Activated naive CD4-positive, alpha-beta T cell treated with anti-CD3 and anti-CD28 coated beads, Interleukin-2, amount 10 ng/mL, durations not matched to agents 7 days and 5 days (primary cell): ENCODE measurements at regions not wholly inside any gene's neighbourhood (a gene's known extent, or its start where the extent isn't known, plus 50 kb on each side); places are given as distances from the start of the nearest gene placed in this dataset.
"Not testable (repeated sequence)": the region's sequence is repeated elsewhere in the genome, so short reads cannot be mapped to it uniquely, and the experiment has no call there.

Experiments used
- CTCF ChIA-PET: fragments of 350-600 bp; sonication (Branson Sonifier 250); formaldehyde crosslinking; loops from one replicate; lab custom pipeline; 2021; ENCODE audit warnings: antibody characterized with exemption; lab: Charles Lee
- DNase-seq: peaks from one replicate; pipeline ENCODE4 v3.0.0-alpha.2; 2020
- H3K27ac Mint-ChIP-seq: one replicate; pipeline ENCODE4 v1.8.0; 2021; ENCODE audit warnings: mild to moderate bottlenecking, moderate library complexity, mixed read lengths
- H3K27me3 Mint-ChIP-seq: one replicate; pipeline ENCODE4 v1.8.0; 2021; ENCODE audit warnings: mild to moderate bottlenecking, mixed read lengths
- H3K36me3 Mint-ChIP-seq: one replicate; pipeline ENCODE4 v1.8.0; 2021; ENCODE audit warnings: mixed read lengths
- H3K4me1 Mint-ChIP-seq: one replicate; pipeline ENCODE4 v1.8.0; 2021; ENCODE audit warnings: mixed read lengths
- H3K4me3 Mint-ChIP-seq: one replicate; pipeline ENCODE4 v1.8.0; 2021; ENCODE audit warnings: mild to moderate bottlenecking, moderate library complexity, mixed read lengths
- H3K9me3 Mint-ChIP-seq: one replicate; pipeline ENCODE4 v1.8.0; 2021; ENCODE audit warnings: mixed read lengths

- H3K4me3 Mint-ChIP-seq, H3K27me3 Mint-ChIP-seq, DNase-seq, H3K9me3 Mint-ChIP-seq, H3K27ac Mint-ChIP-seq, H3K36me3 Mint-ChIP-seq: not testable (repeated sequence)
- CTCF ChIA-PET = interaction anchor here (0.6 kb wide), 1 partner anchor 17 kb away, joined by 3 read pairs; no protein-coding TSS in a partner anchor
- H3K4me1 Mint-ChIP-seq = peaks cover 30% of the 10 kb centered on the region
These were observed 50.5 kb upstream of the MED13L start for GRCh38 chr12:116327992-116328391.

- Mint-ChIP-seq H3K4me1 (no peaks in the 10 kb centered on the region), H3K36me3 (no peaks in the 10 kb centered on the region), H3K9me3 (peaks cover 5% of the 10 kb centered on the region), H3K4me3 (no peak overlapping the region), H3K27ac (no peak overlapping the region), H3K27me3 (peaks cover 3% of the 10 kb centered on the region)
- CTCF ChIA-PET = no interaction called here
- DNase-seq = no peak
These were observed 54.4 kb upstream of the MED13L start for GRCh38 chr12:116331876-116332275.

- Mint-ChIP-seq H3K27ac (no peak overlapping the region), H3K4me3 (no peak overlapping the region), H3K9me3 (peaks cover 3% of the 10 kb centered on the region), H3K4me1 (no peaks in the 10 kb centered on the region), H3K27me3 (peaks cover 3% of the 10 kb centered on the region), H3K36me3 (no peaks in the 10 kb centered on the region)
- CTCF ChIA-PET = no interaction called here
- no peak for DNase-seq
These were observed 55.4 kb upstream of the MED13L start for GRCh38 chr12:116332705-116333380.

GRCh38 chr12:116333402-116333801, 55.9 kb upstream of the MED13L start:
- DNase-seq = no peak
- Mint-ChIP-seq H3K27me3 (peaks cover 3% of the 10 kb centered on the region), H3K4me3 (no peak overlapping the region), H3K4me1 (no peaks in the 10 kb centered on the region), H3K27ac (no peak overlapping the region), H3K36me3 (no peaks in the 10 kb centered on the region), H3K9me3 (peaks cover 2% of the 10 kb centered on the region)
- CTCF ChIA-PET = no interaction called here

GRCh38 chr12:116336542-116337065, 59.1 kb upstream of the MED13L start:
- H3K4me1 Mint-ChIP-seq = no peaks in the 10 kb centered on the region
- CTCF ChIA-PET = no interaction called here
- H3K27ac Mint-ChIP-seq = peak overlapping the region; percentile 55
- no peaks in the 10 kb centered on the region for H3K9me3 Mint-ChIP-seq
- no peak overlapping the region for H3K4me3 Mint-ChIP-seq
- H3K27me3 Mint-ChIP-seq = peaks cover 3% of the 10 kb centered on the region
- no peaks in the 10 kb centered on the region for H3K36me3 Mint-ChIP-seq
- no peak for DNase-seq

GRCh38 chr12:116337312-116337711, 59.8 kb upstream of the MED13L start:
- H3K36me3 Mint-ChIP-seq = no peaks in the 10 kb centered on the region
- no peak for DNase-seq
- H3K27me3 Mint-ChIP-seq = peaks cover 3% of the 10 kb centered on the region
- H3K27ac Mint-ChIP-seq = no peak overlapping the region
- no peak overlapping the region for H3K4me3 Mint-ChIP-seq
- H3K4me1 Mint-ChIP-seq = no peaks in the 10 kb centered on the region
- H3K9me3 Mint-ChIP-seq = peaks cover 4% of the 10 kb centered on the region
- CTCF ChIA-PET = no interaction called here

GRCh38 chr12:116338064-116338846, 60.8 kb upstream of the MED13L start:
- peaks cover 5% of the 10 kb centered on the region for H3K9me3 Mint-ChIP-seq
- H3K4me1 Mint-ChIP-seq = no peaks in the 10 kb centered on the region
- H3K27ac Mint-ChIP-seq = no peak overlapping the region
- peaks cover 3% of the 10 kb centered on the region for H3K27me3 Mint-ChIP-seq
- DNase-seq = no peak
- no peak overlapping the region for H3K4me3 Mint-ChIP-seq
- CTCF ChIA-PET = interaction anchor here (0.6 kb wide), 1 partner anchor 352 kb away, joined by 3 read pairs; no protein-coding TSS in a partner anchor
- H3K36me3 Mint-ChIP-seq = no peaks in the 10 kb centered on the region

- CTCF ChIA-PET = no interaction called here
- DNase-seq = no peak
- no peak overlapping the region for H3K4me3 Mint-ChIP-seq
- H3K27ac Mint-ChIP-seq = no peak overlapping the region
- peaks cover 9% of the 10 kb centered on the region for H3K9me3 Mint-ChIP-seq
- H3K36me3 Mint-ChIP-seq = no peaks in the 10 kb centered on the region
- no peaks in the 10 kb centered on the region for H3K4me1 Mint-ChIP-seq
- H3K27me3 Mint-ChIP-seq = peaks cover 3% of the 10 kb centered on the region
These were observed 61.6 kb upstream of the MED13L start for GRCh38 chr12:116339062-116339461.

- Mint-ChIP-seq H3K4me3 (no peak overlapping the region), H3K4me1 (no peaks in the 10 kb centered on the region), H3K27ac (no peak overlapping the region), H3K27me3 (peaks cover 3% of the 10 kb centered on the region), H3K9me3 (peaks cover 9% of the 10 kb centered on the region), H3K36me3 (no peaks in the 10 kb centered on the region)
- CTCF ChIA-PET = no interaction called here
- no peak for DNase-seq
These were observed 62.4 kb upstream of the MED13L start for GRCh38 chr12:116339800-116340371.

- CTCF ChIA-PET = no interaction called here
- H3K27me3 Mint-ChIP-seq = peaks cover 14% of the 10 kb centered on the region
These were observed 65.9 kb upstream of the MED13L start for GRCh38 chr12:116343331-116343884.

GRCh38 chr12:116346222-116346621, 68.7 kb upstream of the MED13L start:
- no peak overlapping the region for H3K27ac Mint-ChIP-seq
- H3K4me1 Mint-ChIP-seq = no peaks in the 10 kb centered on the region
- DNase-seq = no peak
- peaks cover 17% of the 10 kb centered on the region for H3K27me3 Mint-ChIP-seq
- H3K4me3 Mint-ChIP-seq = no peak overlapping the region
- no peaks in the 10 kb centered on the region for H3K36me3 Mint-ChIP-seq
- CTCF ChIA-PET = no interaction called here
- peaks cover 9% of the 10 kb centered on the region for H3K9me3 Mint-ChIP-seq

More at GRCh38 chr12:116343331-116343884, 65.9 kb upstream of the MED13L start:
- Mint-ChIP-seq H3K4me1 (no peaks in the 10 kb centered on the region), H3K9me3 (peaks cover 9% of the 10 kb centered on the region), H3K27ac (no peak overlapping the region), H3K36me3 (no peaks in the 10 kb centered on the region), H3K4me3 (no peak overlapping the region)
- DNase-seq = no peak

- Mint-ChIP-seq H3K4me3 (no peak overlapping the region), H3K36me3 (no peaks in the 10 kb centered on the region), H3K9me3 (peaks cover 9% of the 10 kb centered on the region), H3K4me1 (no peaks in the 10 kb centered on the region), H3K27me3 (peaks cover 17% of the 10 kb centered on the region), H3K27ac (no peak overlapping the region)
- DNase-seq = no peak
- CTCF ChIA-PET = interaction anchor here (0.6 kb wide), 1 partner anchor 1838 kb away, joined by 3 read pairs; no protein-coding TSS in a partner anchor
These were observed 69.2 kb upstream of the MED13L start for GRCh38 chr12:116346741-116347140.

- peaks cover 17% of the 10 kb centered on the region for H3K27me3 Mint-ChIP-seq
- peaks cover 5% of the 10 kb centered on the region for H3K9me3 Mint-ChIP-seq
- H3K36me3 Mint-ChIP-seq = no peaks in the 10 kb centered on the region
- no peak overlapping the region for H3K27ac Mint-ChIP-seq
- DNase-seq = no peak
- CTCF ChIA-PET = interaction anchor here (0.6 kb wide), 1 partner anchor 1837 kb away, joined by 3 read pairs; no protein-coding TSS in a partner anchor
- H3K4me3 Mint-ChIP-seq = no peak overlapping the region
- no peaks in the 10 kb centered on the region for H3K4me1 Mint-ChIP-seq
These were observed 69.8 kb upstream of the MED13L start for GRCh38 chr12:116347265-116347664.

- Mint-ChIP-seq H3K4me1 (no peaks in the 10 kb centered on the region), H3K36me3 (no peaks in the 10 kb centered on the region), H3K27me3 (peaks cover 10% of the 10 kb centered on the region), H3K4me3 (no peak overlapping the region), H3K9me3 (no peaks in the 10 kb centered on the region), H3K27ac (no peak overlapping the region)
- no peak for DNase-seq
- CTCF ChIA-PET = no interaction called here
These were observed 74.9 kb upstream of the MED13L start for GRCh38 chr12:116352315-116352835.
